SK-N-MC (cell line): ENCODE measurements at regions not wholly inside any gene's neighbourhood (a gene's known extent, or its start where the extent isn't known, plus 50 kb on each side); places are given as distances from the start of the nearest gene placed in this dataset.

Experiments
- DNase-seq: peaks from one replicate; pipeline ENCODE4 v3.0.0-alpha.2; 2011; ENCODE audit warnings: low read depth, low spot score
- H3K27ac ChIP-seq: fragments of 200-600 bp; sonication (generic); 2 replicates; pipeline ENCODE4 v1.5.1; 2016; ENCODE audit warnings: mixed run types
- H3K36me3 ChIP-seq: fragments of 200-600 bp; sonication (generic); 2 replicates; pipeline ENCODE4 v1.6.1; 2017; ENCODE audit warnings: antibody characterized with exemption, low read length, mixed read lengths; ENCODE audit not compliant: insufficient read depth
- H3K4me3 ChIP-seq: fragments of 200-600 bp; sonication (generic); 2 replicates; pipeline ENCODE4 v1.5.1; 2016
- H3K9ac ChIP-seq: fragments of 200-600 bp; sonication (generic); 2 replicates; pipeline ENCODE4 v1.8.0; 2017; ENCODE audit warnings: mixed run types, mixed read lengths; ENCODE audit not compliant: insufficient read length
- H3K9me3 ChIP-seq: fragments of 200-600 bp; sonication (generic); 2 replicates; pipeline ENCODE4 v1.6.1; 2017; ENCODE audit warnings: low read depth, mild to moderate bottlenecking, antibody characterized with exemption, low read length, moderate library complexity, mixed read lengths
- EZH2 ChIP-seq: fragments of 200-600 bp; sonication (generic); IDR thresholded peaks from one replicate; pipeline ENCODE4 v1.6.1; 2017; ENCODE audit warnings: antibody characterized with exemption
- FOXP2 ChIP-seq: optimal IDR thresholded peaks from 2 replicates; pipeline ENCODE3; 2011; ENCODE audit warnings: mild to moderate bottlenecking, moderate library complexity; ENCODE audit not compliant: insufficient read depth; ENCODE audit errors: extremely low read length, control extremely low read depth
- POLR2AphosphoS5 ChIP-seq: IDR thresholded peaks from 2 replicates; pipeline ENCODE4 v1.6.1; 2012; ENCODE audit warnings: mild to moderate bottlenecking, low read depth, low read length, borderline replicate concordance

GRCh38 chr3:72123908-72124441 is 339.0 kb upstream of the PROK2 start:
- Histone ChIP-seq H3K4me3 (no peak overlapping the region), H3K36me3 (no peaks in the 10 kb centered on the region), H3K27ac (no peak overlapping the region), H3K9ac (no peak overlapping the region), H3K9me3 (no peaks in the 10 kb centered on the region)
- DNase-seq = no peak
- TF ChIP-seq FOXP2 (no peak), EZH2 (no peak), POLR2AphosphoS5 (no peak)

DNA sequence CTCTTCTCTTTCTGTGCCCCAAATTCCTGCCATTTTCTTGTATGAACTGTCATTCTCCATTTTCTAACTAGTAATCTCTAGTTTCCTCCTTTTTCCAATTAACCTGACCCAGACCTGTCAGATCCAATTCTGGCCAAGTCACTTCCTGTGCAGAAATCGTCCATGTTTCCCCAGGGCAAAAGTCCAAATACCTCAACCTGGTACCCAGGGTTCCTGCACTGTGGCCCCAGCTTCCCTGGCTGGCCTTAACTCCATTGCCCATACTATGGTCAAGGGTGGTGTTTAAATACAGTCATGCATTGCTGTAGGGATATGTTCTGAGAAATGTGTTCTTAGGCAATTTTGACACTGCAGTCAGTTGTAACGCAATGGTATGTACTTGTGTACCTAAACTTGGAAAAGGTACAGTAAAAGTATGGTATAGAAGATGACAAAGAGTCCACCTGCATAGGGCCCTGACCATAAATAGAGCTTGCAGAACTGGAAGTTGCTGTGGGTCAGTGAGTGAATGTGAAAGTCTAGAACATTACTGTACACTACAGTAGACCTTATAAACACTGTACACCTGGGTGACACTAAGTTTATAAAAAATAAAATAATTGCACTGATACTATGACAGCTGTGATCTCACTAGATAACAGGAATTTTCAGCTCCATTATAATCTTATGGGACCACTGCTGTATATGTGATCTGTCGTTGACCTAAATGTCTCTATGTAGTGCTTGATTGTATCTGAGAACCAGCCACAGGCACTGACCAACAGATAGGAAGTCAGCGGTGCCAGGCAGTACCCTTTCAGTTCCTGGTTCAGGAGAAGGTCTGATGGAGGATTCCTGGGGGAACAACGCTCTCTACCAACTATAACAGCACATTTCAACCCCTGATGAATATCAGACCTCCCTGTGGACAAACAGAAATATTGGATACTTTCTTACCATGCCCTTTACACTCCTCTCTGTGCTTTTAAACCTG is 336.1 kb upstream of the PROK2 start:
- Histone ChIP-seq H3K4me3 (no peak overlapping the region), H3K9me3 (no peaks in the 10 kb centered on the region), H3K9ac (no peak overlapping the region), H3K27ac (no peak overlapping the region), H3K36me3 (no peaks in the 10 kb centered on the region)
- DNase-seq = no peak
- TF ChIP-seq POLR2AphosphoS5 (no peak), EZH2 (no peak), FOXP2 (no peak)

DNA sequence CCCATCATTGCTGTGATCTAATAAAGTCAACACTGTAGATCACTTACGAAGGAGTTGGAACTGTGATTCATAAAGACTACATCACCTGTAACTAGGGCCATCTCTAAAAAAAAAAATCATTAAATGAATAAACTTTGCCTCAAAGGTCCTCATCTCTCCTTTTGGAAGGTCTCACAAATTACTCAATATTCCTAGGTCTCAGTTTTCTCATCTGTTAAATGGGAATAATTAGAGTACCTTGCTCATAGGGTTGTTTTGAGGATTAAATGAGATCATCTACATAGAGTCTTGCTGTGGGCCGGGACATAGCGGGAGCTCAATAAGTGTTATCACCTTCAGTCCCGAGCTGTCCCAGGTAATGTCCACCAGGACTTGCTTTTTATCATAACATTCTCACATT is 335.1 kb upstream of the PROK2 start:
- Histone ChIP-seq H3K27ac (no peak overlapping the region), H3K9me3 (no peaks in the 10 kb centered on the region), H3K9ac (no peak overlapping the region), H3K36me3 (no peaks in the 10 kb centered on the region), H3K4me3 (no peak overlapping the region)
- no peak for DNase-seq
- TF ChIP-seq FOXP2 = no peak

DNA sequence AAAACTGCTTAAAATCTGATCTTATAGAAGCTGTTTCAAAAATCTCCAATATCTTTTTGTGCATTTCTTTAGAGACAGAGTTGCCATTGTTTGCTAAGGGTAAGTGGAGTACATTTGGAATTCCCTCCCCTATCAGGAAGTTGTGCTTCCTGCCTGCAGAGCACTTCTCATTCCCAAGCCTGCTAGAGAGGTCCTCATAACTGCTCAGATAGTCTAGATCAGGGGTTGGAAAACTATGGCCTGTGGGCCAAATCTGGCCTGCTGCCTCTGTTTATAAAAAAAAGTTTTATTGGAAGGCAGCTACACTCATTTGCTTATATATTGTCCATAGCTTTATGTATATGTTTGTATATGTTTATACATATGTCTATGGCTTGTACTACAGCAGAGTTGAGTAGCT is 333.7 kb upstream of the PROK2 start:
- Histone ChIP-seq H3K9me3 (no peaks in the 10 kb centered on the region), H3K27ac (no peak overlapping the region)
- no peak for TF ChIP-seq POLR2AphosphoS5
- no peak for TF ChIP-seq FOXP2
- no peak for TF ChIP-seq EZH2

DNA sequence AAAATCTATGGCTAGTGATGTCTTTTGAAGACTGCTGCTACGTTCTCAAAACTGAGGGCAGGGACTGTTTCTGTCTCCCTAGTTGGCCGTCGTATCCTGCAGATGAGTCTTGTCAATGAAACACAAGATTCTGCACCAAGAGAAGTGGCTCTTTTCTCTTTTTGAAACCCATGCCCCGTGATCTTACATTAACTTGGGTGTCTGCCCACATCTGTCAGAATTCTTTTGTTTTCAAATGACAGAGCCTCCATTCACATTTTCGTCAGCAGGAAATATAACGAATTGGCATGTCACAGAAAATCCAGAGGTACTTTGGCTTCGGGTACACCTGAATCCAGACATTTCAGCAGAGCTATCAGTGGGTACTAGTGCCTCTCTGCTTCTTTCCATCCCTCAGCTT is 331.3 kb upstream of the PROK2 start:
- Histone ChIP-seq H3K27ac (no peak overlapping the region), H3K36me3 (no peaks in the 10 kb centered on the region), H3K4me3 (no peak overlapping the region), H3K9ac (no peak overlapping the region), H3K9me3 (no peaks in the 10 kb centered on the region)
- TF ChIP-seq FOXP2 (no peak), EZH2 (no peak), POLR2AphosphoS5 (no peak)
- no peak for DNase-seq

More for the DNA sequence above, 333.7 kb upstream of the PROK2 start:
- DNase-seq = no peak
- Histone ChIP-seq H3K36me3 (no peaks in the 10 kb centered on the region), H3K9ac (no peak overlapping the region), H3K4me3 (no peak overlapping the region)

- no peak overlapping the region for H3K27ac ChIP-seq
Measured at GRCh38 chr3:72115307-72115706, 330.4 kb upstream of the PROK2 start.

DNA sequence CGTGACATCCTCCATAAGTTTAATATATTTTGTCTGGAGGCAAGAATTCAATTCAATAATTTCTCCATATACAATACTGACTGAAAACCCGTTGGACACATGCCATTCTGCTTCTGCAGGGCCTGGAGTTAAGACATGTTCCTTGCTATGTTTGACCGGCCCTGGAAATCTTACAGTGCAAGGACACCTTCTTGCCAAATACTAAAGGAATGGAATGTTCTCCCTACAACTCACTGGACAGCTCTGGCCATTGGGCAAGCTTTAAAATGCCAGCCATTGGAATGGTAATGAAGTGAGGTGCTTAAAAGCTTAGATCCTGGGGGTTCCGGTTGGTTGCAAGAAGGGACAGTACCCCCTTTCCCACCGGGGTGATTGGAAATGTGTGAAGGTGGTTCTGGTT is 329.8 kb upstream of the PROK2 start:
- no peak overlapping the region for H3K9ac ChIP-seq
- H3K9me3 ChIP-seq = no peaks in the 10 kb centered on the region

More at GRCh38 chr3:72115307-72115706, 330.4 kb upstream of the PROK2 start:
- no peak for DNase-seq
- Histone ChIP-seq H3K4me3 (no peak overlapping the region), H3K36me3 (no peaks in the 10 kb centered on the region), H3K9me3 (no peaks in the 10 kb centered on the region), H3K9ac (no peak overlapping the region)
- TF ChIP-seq POLR2AphosphoS5 = no peak
- TF ChIP-seq FOXP2 = no peak
- no peak for TF ChIP-seq EZH2

DNA sequence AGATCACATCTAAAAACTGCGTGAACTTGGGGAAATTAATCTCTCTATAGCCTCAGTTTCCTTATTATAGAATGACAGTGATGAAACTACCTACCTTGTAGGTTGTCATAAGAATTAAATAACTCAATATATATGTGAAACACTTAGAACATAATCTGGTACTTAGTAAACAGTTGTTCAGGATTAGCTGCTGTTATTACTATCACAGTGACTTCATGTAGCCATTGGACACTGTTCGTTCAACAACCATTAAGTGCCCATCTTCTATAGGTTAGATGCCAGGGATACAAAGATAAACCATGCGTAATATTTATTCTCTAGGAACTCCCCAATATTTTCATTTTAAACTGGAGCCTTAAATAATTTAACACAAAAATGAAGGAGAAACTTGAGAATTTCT is 329.0 kb upstream of the PROK2 start:
- H3K27ac ChIP-seq = no peak overlapping the region
- DNase-seq = no peak
- H3K9ac ChIP-seq = no peak overlapping the region
- H3K9me3 ChIP-seq = no peaks in the 10 kb centered on the region
- no peaks in the 10 kb centered on the region for H3K36me3 ChIP-seq
- no peak overlapping the region for H3K4me3 ChIP-seq
- TF ChIP-seq POLR2AphosphoS5 (no peak), FOXP2 (no peak), EZH2 (no peak)

More for the DNA sequence above, 329.8 kb upstream of the PROK2 start:
- DNase-seq = no peak
- Histone ChIP-seq H3K36me3 (no peaks in the 10 kb centered on the region), H3K27ac (no peak overlapping the region), H3K4me3 (no peak overlapping the region)
- TF ChIP-seq POLR2AphosphoS5 (no peak), FOXP2 (no peak), EZH2 (no peak)

DNA sequence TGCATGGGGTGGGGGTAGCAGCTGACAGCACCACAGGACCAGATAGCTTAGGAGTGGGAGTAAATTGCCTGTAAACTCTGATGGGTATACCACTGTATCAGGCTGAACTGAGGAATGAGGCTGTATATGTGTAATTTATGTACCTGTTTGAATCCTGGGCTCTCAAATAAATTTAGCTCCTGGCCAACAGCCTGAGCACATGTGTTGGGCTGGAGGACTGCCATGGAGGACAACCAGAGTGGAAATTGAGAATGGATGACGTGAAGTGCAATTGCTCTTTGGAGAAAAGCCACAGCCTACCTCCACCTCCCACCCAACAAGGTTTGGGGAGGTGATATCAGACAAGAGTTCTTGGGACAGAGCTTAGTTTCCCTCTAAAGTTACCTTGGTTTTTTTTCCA is 328.6 kb upstream of the PROK2 start:
- TF ChIP-seq EZH2 = no peak
- TF ChIP-seq FOXP2 = no peak
- TF ChIP-seq POLR2AphosphoS5 = no peak
- no peak for DNase-seq
- H3K27ac ChIP-seq = no peak overlapping the region
- H3K9me3 ChIP-seq = no peaks in the 10 kb centered on the region
- H3K4me3 ChIP-seq = no peak overlapping the region
- H3K36me3 ChIP-seq = no peaks in the 10 kb centered on the region
- no peak overlapping the region for H3K9ac ChIP-seq
